Naive thymus-derived CD4-positive, alpha-beta T cell (primary cell): ENCODE measurements at regions not wholly inside any gene's neighbourhood (a gene's known extent, or its start where the extent isn't known, plus 50 kb on each side); places are given as distances from the start of the nearest gene placed in this dataset.

Experiments used
- ATAC-seq: fragments of 150-1000 bp; cut with Tn5 transposase; 2 replicates; pipeline ENCODE4 v1.10.0; 2021; ENCODE audit warnings: mild to moderate bottlenecking, moderate library complexity
- CTCF ChIA-PET: fragments of 350-600 bp; sonication (Branson Sonifier 250); formaldehyde crosslinking; loops from one replicate; lab custom pipeline; 2021; ENCODE audit warnings: antibody characterized with exemption; lab: Charles Lee
- POLR2A ChIA-PET: fragments of 350-600 bp; sonication (Branson Sonifier 250); formaldehyde crosslinking; loops from one replicate; lab custom pipeline; 2021; ENCODE audit warnings: antibody characterized with exemption, inconsistent platforms; lab: Charles Lee
- DNase-seq, 9 donors: peaks; one replicate each; pipeline versions ENCODE4 v3.0.0 to v3.0.0-alpha.2; 2020 to 2022; ENCODE audit warnings: mixed read lengths in 1 of 9
- H3K27ac ChIP-seq: one replicate; pipeline ENCODE4 v1.7.0; 2013; ENCODE audit warnings: mild to moderate bottlenecking, low read depth, low read length, moderate library complexity
- H3K27me3 ChIP-seq, 2 donors: one replicate each; pipeline ENCODE4 v1.7.0; 2013; ENCODE audit warnings: low read length in 2 of 2, mild to moderate bottlenecking in 2 of 2, moderate library complexity in 2 of 2; ENCODE audit not compliant: control insufficient read depth in 2 of 2, insufficient read depth in 2 of 2
- H3K36me3 ChIP-seq, 3 experiments: 1 replicate in 2 of 3; 2 replicates in 1 of 3; pipeline ENCODE4 v1.7.0; 2013; ENCODE audit warnings: low read length in 3 of 3, mild to moderate bottlenecking in 3 of 3, moderate library complexity in 1 of 3; ENCODE audit not compliant: insufficient read depth in 3 of 3, control insufficient read depth in 2 of 3
- H3K4me1 ChIP-seq, 2 donors: one replicate each; pipeline ENCODE4 v1.7.0; 2013; ENCODE audit warnings: low read length in 2 of 2, mild to moderate bottlenecking in 2 of 2, moderate library complexity in 1 of 2; ENCODE audit not compliant: control insufficient read depth in 2 of 2, insufficient read depth in 2 of 2
- H3K4me3 ChIP-seq: 2 replicates; pipeline ENCODE4 v1.7.0; 2013; ENCODE audit warnings: mild to moderate bottlenecking, low read length
- H3K9me3 ChIP-seq, 3 experiments: 1 replicate in 2 of 3; 2 replicates in 1 of 3; pipeline ENCODE4 v1.7.0; 2013; ENCODE audit warnings: low read length in 3 of 3; ENCODE audit not compliant: control insufficient read depth in 2 of 3
- H3K27ac Mint-ChIP-seq, 9 donors: one replicate each; pipeline ENCODE4 v1.8.0; 2020 to 2022; ENCODE audit warnings: mixed read lengths in 9 of 9, mild to moderate bottlenecking in 8 of 9, moderate library complexity in 5 of 9, inconsistent platforms in 2 of 9
- H3K27me3 Mint-ChIP-seq, 5 donors: one replicate each; pipeline ENCODE4 v1.8.0; 2021 to 2022; ENCODE audit warnings: mixed read lengths in 5 of 5, mild to moderate bottlenecking in 1 of 5
- H3K36me3 Mint-ChIP-seq, 5 donors: one replicate each; pipeline ENCODE4 v1.8.0; 2020 to 2022; ENCODE audit warnings: mixed read lengths in 5 of 5, mild to moderate bottlenecking in 3 of 5, inconsistent platforms in 1 of 5
- H3K4me1 Mint-ChIP-seq, 7 donors: one replicate each; pipeline ENCODE4 v1.8.0; 2020 to 2022; ENCODE audit warnings: mixed read lengths in 7 of 7, mild to moderate bottlenecking in 3 of 7, inconsistent platforms in 1 of 7
- H3K4me3 Mint-ChIP-seq, 10 donors: one replicate each; pipeline ENCODE4 v1.8.0; 2020 to 2022; ENCODE audit warnings: mild to moderate bottlenecking in 10 of 10, mixed read lengths in 10 of 10, moderate library complexity in 6 of 10, inconsistent platforms in 2 of 10
- H3K9me3 Mint-ChIP-seq, 11 donors: one replicate each; pipeline ENCODE4 v1.8.0; 2020 to 2022; ENCODE audit warnings: mixed read lengths in 11 of 11, mild to moderate bottlenecking in 4 of 11, inconsistent platforms in 1 of 11, moderate library complexity in 1 of 11
- intact Hi-C, 2 donors: fragments of 100-400 bp; cut with micrococcal nuclease; formaldehyde crosslinking; loops; one replicate each; pipeline ENCODE4 v1.15.1; 2023

GRCh38 chr5:175579742-175580432 is 78.0 kb upstream of the HRH2 start:
- Histone ChIP-seq H3K36me3 (no peaks in the 10 kb centered on the region), H3K27ac (no peak overlapping the region), H3K4me3 (no peak overlapping the region), H3K27me3 (no peaks in the 10 kb centered on the region), H3K4me1 (peaks cover 0 to 4% of the 10 kb centered on the region in 2 donors), H3K9me3 (no peaks in the 10 kb centered on the region)
- Mint-ChIP-seq H3K9me3 (peaks cover 0 to 18% (median 4%) of the 10 kb centered on the region in 11 donors), H3K4me3 (no peak overlapping the region), H3K36me3 (peaks cover 0 to 8% (median 0%) of the 10 kb centered on the region in 5 donors), H3K27me3 (peaks cover 0 to 5% (median 0%) of the 10 kb centered on the region in 5 donors), H3K4me1 (peaks cover 0 to 11% (median 9%) of the 10 kb centered on the region in 7 donors), H3K27ac (no peak overlapping the region)
- POLR2A ChIA-PET: interaction anchor here (0.6 to 1.1 kb wide), 2 partner anchors 10 to 102 kb away, joined by 3 read pairs; partner anchors contain the start of gene SFXN1
- CTCF ChIA-PET: no interaction called here
- intact Hi-C loops: no loop called here
- no peak for DNase-seq
- no peak for ATAC-seq

- no peak overlapping the region for H3K27ac ChIP-seq
- peaks cover 5 to 9% (median 5%) of the 10 kb centered on the region in 5 donors for H3K36me3 Mint-ChIP-seq
- no peak for ATAC-seq
- ChIA-PET POLR2A (no interaction called here), CTCF (no interaction called here)
- H3K36me3 ChIP-seq: no peaks in the 10 kb centered on the region
- peaks cover 1 to 29% (median 12%) of the 10 kb centered on the region in 11 donors for H3K9me3 Mint-ChIP-seq
- H3K4me1 ChIP-seq: no peaks in the 10 kb centered on the region
- H3K4me3 ChIP-seq: no peak overlapping the region
- H3K4me3 Mint-ChIP-seq: no peak overlapping the region
- H3K9me3 ChIP-seq: no peaks in the 10 kb centered on the region
- intact Hi-C loops: no loop called here
- DNase-seq: no peak
- peak overlapping the region in 1 of 9 donors; percentile 14 for H3K27ac Mint-ChIP-seq
- peaks cover 0 to 3% (median 0%) of the 10 kb centered on the region in 5 donors for H3K27me3 Mint-ChIP-seq
- H3K4me1 Mint-ChIP-seq: peaks cover 0 to 6% (median 0%) of the 10 kb centered on the region in 7 donors
- no peaks in the 10 kb centered on the region for H3K27me3 ChIP-seq
Measured at GRCh38 chr5:175582697-175583096, 75.2 kb upstream of the HRH2 start.

- no peak overlapping the region for H3K27ac Mint-ChIP-seq
- Histone ChIP-seq H3K4me3 (no peak overlapping the region), H3K27ac (no peak overlapping the region), H3K36me3 (no peaks in the 10 kb centered on the region), H3K9me3 (no peaks in the 10 kb centered on the region), H3K4me1 (no peaks in the 10 kb centered on the region), H3K27me3 (no peaks in the 10 kb centered on the region)
- H3K9me3 Mint-ChIP-seq: peaks cover 1 to 29% (median 12%) of the 10 kb centered on the region in 11 donors
- no peak for ATAC-seq
- H3K4me3 Mint-ChIP-seq: no peak overlapping the region
- intact Hi-C loops: no loop called here
- ChIA-PET POLR2A (no interaction called here), CTCF (no interaction called here)
- no peak for DNase-seq
- peaks cover 0 to 7% (median 0%) of the 10 kb centered on the region in 5 donors for H3K27me3 Mint-ChIP-seq
- peaks cover 0 to 10% (median 4%) of the 10 kb centered on the region in 7 donors for H3K4me1 Mint-ChIP-seq
- H3K36me3 Mint-ChIP-seq: peaks cover 5 to 9% (median 5%) of the 10 kb centered on the region in 5 donors
Measured at GRCh38 chr5:175585567-175585966, 72.3 kb upstream of the HRH2 start.

- H3K27me3 ChIP-seq: no peaks in the 10 kb centered on the region
- Mint-ChIP-seq H3K4me3 (no peak overlapping the region), H3K27me3 (peaks cover 0 to 7% (median 0%) of the 10 kb centered on the region in 5 donors), H3K4me1 (peaks cover 0 to 13% (median 6%) of the 10 kb centered on the region in 7 donors), H3K27ac (peak overlapping the region in 1 of 9 donors; percentile 28), H3K9me3 (peaks cover 1 to 16% (median 8%) of the 10 kb centered on the region in 11 donors), H3K36me3 (peaks cover 2 to 5% (median 5%) of the 10 kb centered on the region in 5 donors)
- DNase-seq: no peak
- intact Hi-C loops: no loop called here
- ChIA-PET CTCF (no interaction called here), POLR2A (no interaction called here)
- ATAC-seq: no peak
- H3K36me3 ChIP-seq: no peaks in the 10 kb centered on the region
- no peak overlapping the region for H3K4me3 ChIP-seq
- no peaks in the 10 kb centered on the region for H3K9me3 ChIP-seq
- no peak overlapping the region for H3K27ac ChIP-seq
- no peaks in the 10 kb centered on the region for H3K4me1 ChIP-seq
Measured at GRCh38 chr5:175588709-175589429, 69.0 kb upstream of the HRH2 start.

GRCh38 chr5:175589714-175590113 is 68.2 kb upstream of the HRH2 start:
- ATAC-seq (no peak), DNase-seq (no peak)
- Mint-ChIP-seq H3K4me3 (no peak overlapping the region), H3K27me3 (peaks cover 0 to 11% (median 0%) of the 10 kb centered on the region in 5 donors), H3K27ac (no peak overlapping the region), H3K9me3 (peaks cover 1 to 19% (median 10%) of the 10 kb centered on the region in 11 donors), H3K36me3 (peaks cover 3 to 11% (median 9%) of the 10 kb centered on the region in 5 donors), H3K4me1 (peaks cover 0 to 17% (median 6%) of the 10 kb centered on the region in 7 donors)
- intact Hi-C loops: no loop called here
- H3K36me3 ChIP-seq: no peaks in the 10 kb centered on the region
- no peak overlapping the region for H3K4me3 ChIP-seq
- H3K4me1 ChIP-seq: no peaks in the 10 kb centered on the region
- POLR2A ChIA-PET: no interaction called here
- no peaks in the 10 kb centered on the region for H3K9me3 ChIP-seq
- H3K27ac ChIP-seq: no peak overlapping the region
- CTCF ChIA-PET: no interaction called here
- H3K27me3 ChIP-seq: no peaks in the 10 kb centered on the region

- Histone ChIP-seq H3K4me3 (no peak overlapping the region), H3K27me3 (no peaks in the 10 kb centered on the region), H3K27ac (no peak overlapping the region), H3K9me3 (no peaks in the 10 kb centered on the region), H3K4me1 (no peaks in the 10 kb centered on the region), H3K36me3 (no peaks in the 10 kb centered on the region)
- intact Hi-C loops: no loop called here
- Mint-ChIP-seq H3K9me3 (peaks cover 1 to 15% (median 10%) of the 10 kb centered on the region in 11 donors), H3K4me3 (no peak overlapping the region), H3K27ac (no peak overlapping the region), H3K36me3 (peaks cover 3 to 12% (median 9%) of the 10 kb centered on the region in 5 donors), H3K4me1 (peaks cover 0 to 18% (median 6%) of the 10 kb centered on the region in 7 donors), H3K27me3 (peaks cover 0 to 11% (median 1%) of the 10 kb centered on the region in 5 donors)
- ChIA-PET CTCF (no interaction called here), POLR2A (no interaction called here)
- ATAC-seq: peak; percentile 72
- no peak for DNase-seq
Measured at GRCh38 chr5:175590471-175590881, 67.4 kb upstream of the HRH2 start.
